ENCODE measurements at regions not wholly inside any gene's neighbourhood (a gene's known extent, or its start where the extent isn't known, plus 50 kb on each side); places are given as distances from the start of the nearest gene placed in this dataset.
"Not testable (repeated sequence)": the region's sequence is repeated elsewhere in the genome, so short reads cannot be mapped to it uniquely, and the experiment has no call there.

- no peak for DNase-seq (ENCODE audit: low spot score)
- intact Hi-C loops (cut with DNase I), result no loop called here
- ATAC-seq, result no peak
Measured at GRCh38 chr2:200092235-200092634, 136.9 kb downstream of the MAIP1 start.

GRCh38 chr2:200095436-200095835 lies 140.1 kb downstream of the MAIP1 start:
- intact Hi-C loops (cut with DNase I), result no loop called here
- ATAC-seq (no peak), DNase-seq (ENCODE audit: low spot score) (no peak)

GRCh38 chr2:200099256-200099655 lies 143.9 kb downstream of the MAIP1 start:
- no peak for ATAC-seq
- intact Hi-C loops (cut with DNase I), result no loop called here
- no peak for DNase-seq (ENCODE audit: low spot score)

- ATAC-seq, result no peak
- no peak for DNase-seq (ENCODE audit: low spot score)
- intact Hi-C loops (cut with DNase I), result no loop called here
Measured at GRCh38 chr2:200100027-200100426, 144.6 kb downstream of the MAIP1 start.

GRCh38 chr2:200101922-200102321 lies 146.5 kb downstream of the MAIP1 start:
- intact Hi-C loops (cut with DNase I), result no loop called here
- no peak for DNase-seq (ENCODE audit: low spot score)

GRCh38 chr2:200102971-200103370 lies 147.6 kb downstream of the MAIP1 start:
- DNase-seq (ENCODE audit: low spot score) (no peak), ATAC-seq (no peak)
- intact Hi-C loops (cut with DNase I), result no loop called here

More at GRCh38 chr2:200101922-200102321, 146.5 kb downstream of the MAIP1 start:
- ATAC-seq, result no peak

- DNase-seq (ENCODE audit: low spot score) (no peak), ATAC-seq (no peak)
- intact Hi-C loops (cut with DNase I), result no loop called here
Measured at GRCh38 chr2:200104015-200104414, 148.6 kb downstream of the MAIP1 start.

GRCh38 chr2:200107514-200108217 lies 152.3 kb downstream of the MAIP1 start:
- no peak for DNase-seq (ENCODE audit: low spot score)
- intact Hi-C loops (cut with DNase I), result no loop called here
- ATAC-seq, result no peak

GRCh38 chr2:200109421-200109820 lies 154.0 kb downstream of the MAIP1 start:
- ATAC-seq (no peak), DNase-seq (ENCODE audit: low spot score) (no peak)
- intact Hi-C loops (cut with DNase I), result no loop called here

GRCh38 chr2:200110381-200110780 lies 155.0 kb downstream of the MAIP1 start:
- intact Hi-C loops (cut with DNase I), result no loop called here
- DNase-seq (ENCODE audit: low spot score), result no peak
- no peak for ATAC-seq

GRCh38 chr2:200113016-200113799 lies 157.8 kb downstream of the MAIP1 start:
- ATAC-seq; intact Hi-C loops (cut with DNase I); DNase-seq (ENCODE audit: low spot score): not testable (repeated sequence)

GRCh38 chr2:200119236-200119635 lies 163.9 kb downstream of the MAIP1 start:
- DNase-seq (ENCODE audit: low spot score) (no peak), ATAC-seq (no peak)
- intact Hi-C loops (cut with DNase I), result no loop called here

GRCh38 chr2:200121931-200122330 lies 166.5 kb downstream of the MAIP1 start:
- DNase-seq (ENCODE audit: low spot score) (no peak), ATAC-seq (no peak)
- intact Hi-C loops (cut with DNase I), result no loop called here

- DNase-seq (ENCODE audit: low spot score), result no peak
Measured at GRCh38 chr2:200122683-200123082, 167.3 kb downstream of the MAIP1 start.

GRCh38 chr2:200124665-200125368 lies 169.4 kb downstream of the MAIP1 start:
- intact Hi-C loops (cut with DNase I); DNase-seq (ENCODE audit: low spot score); ATAC-seq: not testable (repeated sequence)

More at GRCh38 chr2:200122683-200123082, 167.3 kb downstream of the MAIP1 start:
- intact Hi-C loops (cut with DNase I), result no loop called here
- no peak for ATAC-seq

- no peak for ATAC-seq
- no peak for DNase-seq (ENCODE audit: low spot score)
- intact Hi-C loops (cut with DNase I), result no loop called here
Measured at GRCh38 chr2:200125444-200126284, 170.3 kb downstream of the MAIP1 start.

- DNase-seq (ENCODE audit: low spot score); intact Hi-C loops (cut with DNase I); ATAC-seq: not testable (repeated sequence)
Measured at GRCh38 chr2:200126285-200126670, 170.9 kb downstream of the MAIP1 start.

- intact Hi-C loops (cut with DNase I); ATAC-seq; DNase-seq (ENCODE audit: low spot score): not testable (repeated sequence)
Measured at GRCh38 chr2:200126680-200127079, 171.3 kb downstream of the MAIP1 start.

GRCh38 chr2:200127848-200128247 lies 172.5 kb downstream of the MAIP1 start:
- intact Hi-C loops (cut with DNase I), result no loop called here
- ATAC-seq (peak; percentile 52), DNase-seq (ENCODE audit: low spot score) (no peak)
